Hepatocyte (in vitro differentiated cells): ENCODE measurements at regions not wholly inside any gene's neighbourhood (a gene's known extent, or its start where the extent isn't known, plus 50 kb on each side); places are given as distances from the start of the nearest gene placed in this dataset.

Experiments used
- DNase-seq: peaks from one replicate; pipeline ENCODE4 v3.0.0-alpha.2; 2016; ENCODE audit warnings: low spot score
- H2AFZ ChIP-seq: fragments of 200-600 bp; sonication (generic); 2 replicates; pipeline ENCODE4 v1.6.0; 2016; ENCODE audit warnings: antibody characterized with exemption, mild to moderate bottlenecking
- H3K27ac ChIP-seq: fragments of 200-600 bp; sonication (generic); 2 replicates; pipeline ENCODE4 v1.5.1; 2016; ENCODE audit warnings: mild to moderate bottlenecking
- H3K27me3 ChIP-seq: fragments of 200-600 bp; sonication (generic); 2 replicates; pipeline ENCODE4 v1.6.1; 2016
- H3K36me3 ChIP-seq: fragments of 200-600 bp; sonication (generic); replicated peaks from 2 replicates; pipeline ENCODE4 v1.5.1; 2016; ENCODE audit warnings: low read depth; ENCODE audit not compliant: insufficient read depth
- H3K4me1 ChIP-seq: fragments of 200-600 bp; sonication (generic); 2 replicates; pipeline ENCODE4 v1.5.1; 2016; ENCODE audit warnings: mild to moderate bottlenecking, moderate library complexity; ENCODE audit not compliant: insufficient read depth
- H3K4me2 ChIP-seq: fragments of 200-600 bp; sonication (generic); 2 replicates; pipeline ENCODE4 v1.6.0; 2016
- H3K4me3 ChIP-seq: fragments of 200-600 bp; sonication (generic); 2 replicates; pipeline ENCODE4 v1.5.1; 2016; ENCODE audit warnings: mild to moderate bottlenecking
- H3K79me2 ChIP-seq: fragments of 200-600 bp; sonication (generic); 2 replicates; pipeline ENCODE4 v1.6.0; 2017; ENCODE audit warnings: mild to moderate bottlenecking
- H3K9me2 ChIP-seq: fragments of 200-600 bp; sonication (generic); replicated peaks from 2 replicates; pipeline ENCODE4 v1.6.0; 2017; ENCODE audit warnings: mild to moderate bottlenecking; ENCODE audit not compliant: insufficient read depth
- H3K9me3 ChIP-seq: fragments of 200-600 bp; sonication (generic); 2 replicates; pipeline ENCODE4 v1.5.1; 2016; ENCODE audit warnings: low read depth, mild to moderate bottlenecking
- H4K20me1 ChIP-seq: fragments of 200-600 bp; sonication (generic); 2 replicates; pipeline ENCODE4 v1.6.0; 2016; ENCODE audit warnings: mild to moderate bottlenecking; ENCODE audit not compliant: insufficient read depth, poor library complexity, severe bottlenecking
- CTCF ChIP-seq: fragments of 200-600 bp; sonication (generic); IDR thresholded peaks from 2 replicates; pipeline ENCODE4 v1.5.1; 2016; ENCODE audit warnings: antibody characterized with exemption, mild to moderate bottlenecking; ENCODE audit not compliant: poor library complexity
- EZH2 ChIP-seq: fragments of 200-600 bp; sonication (generic); IDR thresholded peaks from 2 replicates; pipeline ENCODE4 v1.6.1; 2016; ENCODE audit warnings: antibody characterized with exemption, mild to moderate bottlenecking, borderline replicate concordance
- EZH2phosphoT487 ChIP-seq: fragments of 200-600 bp; sonication (generic); IDR thresholded peaks from one replicate; pipeline ENCODE4 v1.6.1; 2018; ENCODE audit warnings: antibody characterized with exemption, mild to moderate bottlenecking, low read depth, moderate library complexity; ENCODE audit not compliant: unreplicated experiment, severe bottlenecking
- WGBS: methylation state at CpG from one replicate; pipeline ENCODE4 v1.1.6; 2016; ENCODE audit warnings: low lambda C conversion rate; ENCODE audit errors: missing lambda C conversion rate; 5-methylcytosine and 5-hydroxymethylcytosine counted together

GRCh38 chr3:147809206-147809605, 400.0 kb downstream of the ZIC1 start:
- Histone ChIP-seq H3K27me3 (no peaks in the 10 kb centered on the region), H2AFZ (no peak overlapping the region), H3K4me3 (no peak overlapping the region), H3K9me3 (no peaks in the 10 kb centered on the region), H3K4me2 (no peak overlapping the region), H4K20me1 (no peaks in the 10 kb centered on the region), H3K36me3 (no peaks in the 10 kb centered on the region), H3K9me2 (no peaks in the 10 kb centered on the region), H3K4me1 (no peaks in the 10 kb centered on the region), H3K27ac (no peak overlapping the region), H3K79me2 (no peaks in the 10 kb centered on the region)
- TF ChIP-seq EZH2phosphoT487 (no peak), CTCF (no peak), EZH2 (no peak)
- WGBS, result 87% methylated on average over 1 of the region's 1 CpG
- no peak for DNase-seq

GRCh38 chr3:147812186-147812911, 403.2 kb downstream of the ZIC1 start:
- Histone ChIP-seq H3K4me3 (no peak overlapping the region), H2AFZ (no peak overlapping the region), H3K27me3 (no peaks in the 10 kb centered on the region), H3K4me2 (no peak overlapping the region), H3K79me2 (no peaks in the 10 kb centered on the region), H3K9me2 (no peaks in the 10 kb centered on the region), H3K27ac (no peak overlapping the region), H3K4me1 (no peaks in the 10 kb centered on the region), H4K20me1 (no peaks in the 10 kb centered on the region), H3K36me3 (no peaks in the 10 kb centered on the region), H3K9me3 (no peaks in the 10 kb centered on the region)
- WGBS, result 87% methylated on average over 4 of the region's 4 CpGs
- TF ChIP-seq EZH2, result no peak
- TF ChIP-seq CTCF, result no peak
- no peak for TF ChIP-seq EZH2phosphoT487
- DNase-seq, result no peak

DNA sequence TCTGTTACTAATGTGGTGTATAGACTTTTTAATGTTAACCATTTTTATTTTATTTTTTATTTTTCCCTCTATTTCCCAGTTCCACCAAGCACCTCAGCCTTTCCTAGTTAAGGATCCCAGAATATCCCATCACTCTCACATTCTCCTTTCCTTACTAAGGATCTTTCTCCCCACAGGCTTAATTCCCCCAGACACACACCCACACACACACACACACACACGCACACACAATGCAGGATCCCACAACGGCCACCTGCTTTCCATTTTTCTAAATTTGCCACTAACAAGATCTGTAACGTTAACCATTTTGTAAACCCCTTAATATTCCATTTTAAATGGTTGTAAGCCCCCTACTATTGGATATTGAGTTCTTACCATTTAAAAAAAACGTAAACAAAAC, 404.1 kb downstream of the ZIC1 start:
- DNase-seq, result no peak
- Histone ChIP-seq H3K4me2 (no peak overlapping the region), H3K9me2 (no peaks in the 10 kb centered on the region), H3K9me3 (no peaks in the 10 kb centered on the region), H3K27ac (no peak overlapping the region), H3K4me1 (no peaks in the 10 kb centered on the region), H4K20me1 (no peaks in the 10 kb centered on the region), H3K79me2 (no peaks in the 10 kb centered on the region), H3K4me3 (no peak overlapping the region), H3K27me3 (no peaks in the 10 kb centered on the region), H3K36me3 (no peaks in the 10 kb centered on the region), H2AFZ (no peak overlapping the region)
- 75% methylated on average over 4 of the region's 4 CpGs for WGBS
- no peak for TF ChIP-seq EZH2phosphoT487
- no peak for TF ChIP-seq CTCF
- TF ChIP-seq EZH2, result no peak
